BLaER1 (cell line): ENCODE measurements at regions not wholly inside any gene's neighbourhood (a gene's known extent, or its start where the extent isn't known, plus 50 kb on each side); places are given as distances from the start of the nearest gene placed in this dataset.

ENCODE experiments used
- H3K27ac ChIP-seq: shearing (Covaris generic); formaldehyde crosslinking; 2 replicates; pipeline ENCODE4 v1.8.1; 2022
- H3K27me3 ChIP-seq: shearing (Covaris generic); formaldehyde crosslinking; 2 replicates; pipeline ENCODE4 v1.8.1; 2022
- H3K36me3 ChIP-seq: shearing (Covaris generic); formaldehyde crosslinking; 2 replicates; pipeline ENCODE4 v1.8.1; 2022
- H3K4me1 ChIP-seq: shearing (Covaris generic); formaldehyde crosslinking; 2 replicates; pipeline ENCODE4 v1.8.1; 2022
- H3K4me2 ChIP-seq: shearing (Covaris generic); formaldehyde crosslinking; 2 replicates; pipeline ENCODE4 v1.8.1; 2022
- H3K4me3 ChIP-seq: shearing (Covaris generic); formaldehyde crosslinking; 2 replicates; pipeline ENCODE4 v1.8.1; 2022
- H3K9ac ChIP-seq: shearing (Covaris generic); formaldehyde crosslinking; 2 replicates; pipeline ENCODE4 v1.8.1; 2022
- H3K9me3 ChIP-seq: shearing (Covaris generic); formaldehyde crosslinking; 2 replicates; pipeline ENCODE4 v1.8.1; 2022
- H4K20me1 ChIP-seq: shearing (Covaris generic); formaldehyde crosslinking; 2 replicates; pipeline ENCODE4 v1.8.1; 2022
- Cebpa-rat ChIP-seq: shearing (Covaris generic); IDR thresholded peaks from 2 replicates; pipeline ENCODE4 v1.8.1; 2022

DNA sequence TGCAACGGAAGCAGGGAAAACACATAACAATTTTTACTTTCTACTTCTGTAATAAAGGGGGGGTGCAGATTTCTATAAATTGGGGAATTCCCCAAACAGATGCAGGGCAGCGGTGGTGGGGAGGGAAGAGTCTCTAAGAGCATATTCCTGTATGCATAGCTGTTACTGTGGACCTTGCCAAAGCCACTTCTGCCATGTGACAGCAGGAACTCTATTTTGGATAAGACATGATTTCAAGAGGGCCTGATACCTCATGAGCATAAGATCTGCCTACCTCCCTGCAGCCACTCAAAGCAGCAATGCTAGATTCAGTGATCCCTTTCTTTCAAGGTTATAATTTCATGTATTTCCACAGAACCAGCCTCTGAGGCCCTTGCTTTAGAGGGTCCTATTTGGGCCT is 86.2 kb upstream of the CNKSR3 start:
- H3K27me3 ChIP-seq: no peaks in the 10 kb centered on the region
- H3K4me1 ChIP-seq: no peaks in the 10 kb centered on the region
- H3K4me2 ChIP-seq: no peak overlapping the region
- H3K27ac ChIP-seq: no peak overlapping the region
- H3K9me3 ChIP-seq: no peaks in the 10 kb centered on the region
- H4K20me1 ChIP-seq: no peaks in the 10 kb centered on the region
- no peak for TF ChIP-seq Cebpa-rat
- H3K36me3 ChIP-seq: no peaks in the 10 kb centered on the region
- no peak overlapping the region for H3K9ac ChIP-seq
- no peak overlapping the region for H3K4me3 ChIP-seq

DNA sequence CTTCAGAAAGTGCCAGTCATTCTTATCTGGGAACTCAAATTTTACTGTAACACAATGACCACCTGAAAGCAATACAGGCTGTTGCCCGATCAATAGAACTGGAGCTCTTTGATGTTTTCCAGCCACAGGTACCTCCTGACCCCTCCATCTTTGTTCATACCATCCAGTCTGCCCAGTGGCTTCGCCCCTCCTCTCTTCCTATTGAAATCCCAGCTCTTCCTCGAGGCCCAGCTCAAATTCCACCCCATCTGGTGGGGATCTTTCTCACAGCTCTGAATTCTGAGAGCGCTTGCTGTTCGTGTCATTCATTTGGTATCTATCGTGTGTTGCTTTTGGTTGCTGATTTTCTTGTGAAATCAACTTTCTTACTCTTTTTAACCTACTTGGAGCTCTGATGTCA is 87.9 kb upstream of the CNKSR3 start:
- Histone ChIP-seq H3K9ac (no peak overlapping the region), H3K36me3 (no peaks in the 10 kb centered on the region), H3K27me3 (no peaks in the 10 kb centered on the region), H3K4me1 (no peaks in the 10 kb centered on the region), H3K27ac (no peak overlapping the region), H3K9me3 (no peaks in the 10 kb centered on the region), H3K4me3 (no peak overlapping the region), H3K4me2 (no peak overlapping the region), H4K20me1 (no peaks in the 10 kb centered on the region)
- no peak for TF ChIP-seq Cebpa-rat

DNA sequence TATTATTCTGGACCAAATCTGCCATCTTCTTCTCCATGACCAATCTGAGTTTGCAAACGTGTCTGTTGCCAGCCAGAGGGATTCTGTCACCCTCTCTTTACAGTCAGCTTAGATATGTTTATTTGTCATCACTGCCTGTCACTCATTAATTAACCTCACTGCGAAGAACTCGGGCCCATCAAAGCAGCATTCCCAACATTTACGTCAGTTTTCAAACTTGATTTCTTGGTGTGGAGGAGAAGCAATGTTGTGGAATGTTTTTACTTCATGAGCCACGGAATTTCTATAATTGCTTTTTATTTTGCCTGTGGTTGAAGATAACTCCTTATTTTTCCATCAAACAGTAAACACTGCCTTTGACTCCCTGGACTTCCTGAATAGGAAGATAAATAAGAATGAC is 91.8 kb upstream of the CNKSR3 start:
- no peak overlapping the region for H3K4me2 ChIP-seq
- no peaks in the 10 kb centered on the region for H3K9me3 ChIP-seq
- no peaks in the 10 kb centered on the region for H3K27me3 ChIP-seq
- peaks cover 11% of the 10 kb centered on the region for H3K4me1 ChIP-seq
- no peaks in the 10 kb centered on the region for H4K20me1 ChIP-seq
- H3K27ac ChIP-seq: no peak overlapping the region
- no peaks in the 10 kb centered on the region for H3K36me3 ChIP-seq
- TF ChIP-seq Cebpa-rat: no peak
- no peak overlapping the region for H3K4me3 ChIP-seq
- no peak overlapping the region for H3K9ac ChIP-seq

DNA sequence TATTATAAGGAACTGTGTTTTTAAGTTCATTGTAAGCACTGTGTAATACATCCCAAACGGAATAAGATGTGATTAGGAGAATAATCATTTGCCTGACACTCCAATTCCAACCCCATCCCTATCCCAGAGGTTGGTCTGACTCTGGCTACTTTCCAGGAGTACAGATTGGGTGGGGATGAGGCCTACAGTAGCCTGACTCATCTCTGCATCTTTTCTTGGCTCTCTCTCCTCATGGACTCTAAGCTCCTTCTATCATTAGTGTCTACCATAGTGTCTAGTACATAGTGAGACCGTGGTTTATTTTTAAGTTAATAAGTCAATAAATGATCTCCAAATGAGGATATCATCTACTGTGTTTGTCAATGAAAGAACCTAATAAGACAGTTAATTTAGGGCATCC is 92.2 kb upstream of the CNKSR3 start:
- Histone ChIP-seq H3K36me3 (no peaks in the 10 kb centered on the region), H3K4me1 (peaks cover 11% of the 10 kb centered on the region), H3K27ac (no peak overlapping the region), H3K9ac (no peak overlapping the region), H3K4me3 (no peak overlapping the region), H3K4me2 (no peak overlapping the region), H3K27me3 (no peaks in the 10 kb centered on the region), H3K9me3 (no peaks in the 10 kb centered on the region), H4K20me1 (no peaks in the 10 kb centered on the region)
- no peak for TF ChIP-seq Cebpa-rat

DNA sequence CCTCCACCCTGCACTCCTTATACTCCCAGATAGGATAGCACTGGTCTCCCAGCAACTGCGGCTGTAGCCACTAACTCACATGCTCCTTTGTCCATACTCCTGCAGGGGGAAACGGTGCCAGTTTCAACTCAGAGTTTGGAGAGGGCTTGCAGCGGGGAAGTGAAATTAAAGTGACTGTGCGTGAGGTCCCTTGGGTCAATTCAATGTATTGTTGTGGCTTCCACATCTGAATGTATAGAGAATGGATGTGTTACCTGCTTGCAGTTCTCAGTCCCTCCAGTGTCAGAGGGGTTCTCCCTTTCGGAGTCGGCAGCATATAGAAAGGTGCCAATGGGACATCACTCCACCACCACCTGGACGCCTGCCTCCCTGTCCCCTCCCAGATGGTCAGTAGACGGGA is 93.6 kb upstream of the CNKSR3 start:
- Histone ChIP-seq H3K27ac (no peak overlapping the region), H4K20me1 (no peaks in the 10 kb centered on the region)

DNA sequence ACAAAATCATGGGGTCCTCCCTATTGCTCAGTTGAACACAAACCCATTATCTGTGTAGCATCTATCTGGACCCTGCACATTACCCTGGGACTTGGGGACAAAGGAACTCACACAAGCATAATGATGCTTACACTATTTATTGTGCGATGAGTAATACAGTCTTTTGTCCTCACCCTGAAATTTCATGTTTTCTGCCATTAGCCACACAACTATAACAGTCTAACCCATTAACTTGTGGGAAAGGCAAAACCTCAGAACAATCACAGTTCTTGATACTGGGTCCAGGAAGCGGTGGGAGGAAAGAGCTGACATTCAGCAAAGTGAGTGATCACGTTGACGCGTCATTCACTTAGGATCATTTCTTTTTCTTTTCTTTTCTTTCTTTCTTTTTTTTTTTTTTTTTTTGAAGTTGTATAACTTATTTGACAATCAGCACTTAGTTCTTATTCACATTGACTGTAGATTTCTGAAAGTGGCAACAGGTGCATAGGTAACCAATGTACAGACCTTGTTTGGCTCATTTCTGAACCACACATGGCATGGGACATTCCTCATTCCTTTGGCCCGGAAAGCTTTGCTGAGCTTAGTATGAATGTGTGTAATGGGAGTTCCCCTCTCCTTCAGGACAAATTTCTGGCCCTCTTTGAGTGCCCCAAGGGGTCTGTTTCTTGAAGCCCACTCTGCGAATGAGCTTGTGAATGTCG is 94.8 kb upstream of the CNKSR3 start:
- H3K36me3 ChIP-seq: no peaks in the 10 kb centered on the region
- H3K9me3 ChIP-seq: no peaks in the 10 kb centered on the region
- peaks cover 11% of the 10 kb centered on the region for H3K4me1 ChIP-seq
- H4K20me1 ChIP-seq: no peaks in the 10 kb centered on the region
- H3K4me2 ChIP-seq: no peak overlapping the region
- H3K27me3 ChIP-seq: no peaks in the 10 kb centered on the region
- no peak overlapping the region for H3K27ac ChIP-seq
- TF ChIP-seq Cebpa-rat: no peak
- no peak overlapping the region for H3K9ac ChIP-seq
- no peak overlapping the region for H3K4me3 ChIP-seq

More for the DNA sequence above, 93.6 kb upstream of the CNKSR3 start:
- Histone ChIP-seq H3K4me1 (peaks cover 11% of the 10 kb centered on the region), H3K27me3 (no peaks in the 10 kb centered on the region), H3K4me3 (no peak overlapping the region), H3K9me3 (no peaks in the 10 kb centered on the region), H3K4me2 (peak overlapping the region; percentile 18), H3K9ac (no peak overlapping the region), H3K36me3 (no peaks in the 10 kb centered on the region)
- no peak for TF ChIP-seq Cebpa-rat

DNA sequence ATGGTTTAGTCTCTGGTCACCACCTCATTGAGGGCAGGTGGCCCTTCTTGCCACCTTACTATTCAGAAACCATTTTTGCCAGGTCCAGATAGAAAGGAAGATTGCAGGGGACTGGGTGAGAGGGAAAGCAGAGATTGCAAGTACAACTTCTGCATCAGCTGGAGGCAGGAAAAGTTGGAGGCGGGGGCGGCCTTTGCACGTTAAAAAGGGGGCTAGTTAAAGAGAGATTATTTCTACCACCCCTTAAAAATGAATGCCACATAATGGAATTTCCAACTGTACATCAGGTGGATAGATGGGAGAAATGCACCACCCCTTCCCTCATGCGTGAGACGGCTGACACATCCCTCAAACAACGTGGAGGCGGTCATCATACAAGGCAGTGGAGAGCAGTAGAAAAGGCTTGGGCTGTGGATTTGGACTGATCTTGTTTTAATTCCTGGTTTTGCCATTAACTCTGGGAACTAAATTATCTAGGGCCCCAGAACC is 95.4 kb upstream of the CNKSR3 start:
- no peak overlapping the region for H3K27ac ChIP-seq
- no peak overlapping the region for H3K4me3 ChIP-seq
- H3K4me1 ChIP-seq: peaks cover 11% of the 10 kb centered on the region
- H3K27me3 ChIP-seq: no peaks in the 10 kb centered on the region
- no peak for TF ChIP-seq Cebpa-rat
- no peaks in the 10 kb centered on the region for H3K9me3 ChIP-seq
- no peak overlapping the region for H3K9ac ChIP-seq
- no peaks in the 10 kb centered on the region for H3K36me3 ChIP-seq
- no peaks in the 10 kb centered on the region for H4K20me1 ChIP-seq
- H3K4me2 ChIP-seq: no peak overlapping the region

DNA sequence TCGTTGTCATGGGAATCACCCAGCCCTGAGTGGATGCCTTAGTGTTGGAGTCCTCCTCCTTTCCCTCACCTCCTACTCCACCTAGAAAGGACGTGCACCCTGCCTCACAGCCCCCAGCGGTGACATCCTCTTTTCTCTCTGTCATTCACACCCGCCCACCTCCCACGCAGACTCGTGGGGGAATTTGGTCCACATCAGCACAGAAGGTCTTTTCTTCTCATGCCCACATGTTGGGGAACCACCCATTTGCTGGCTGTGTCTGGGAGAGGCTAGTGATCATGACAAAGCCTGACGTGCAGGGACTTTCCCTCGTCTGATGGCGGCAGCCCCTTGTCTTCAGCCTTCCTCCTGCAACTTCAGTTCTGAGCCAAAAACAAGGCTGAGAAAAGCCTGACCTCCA is 96.0 kb upstream of the CNKSR3 start:
- H3K4me1 ChIP-seq: peaks cover 11% of the 10 kb centered on the region
- no peak overlapping the region for H3K9ac ChIP-seq
- no peaks in the 10 kb centered on the region for H3K27me3 ChIP-seq
- no peaks in the 10 kb centered on the region for H4K20me1 ChIP-seq
- H3K4me2 ChIP-seq: no peak overlapping the region
- no peaks in the 10 kb centered on the region for H3K36me3 ChIP-seq
- no peak overlapping the region for H3K4me3 ChIP-seq
- H3K9me3 ChIP-seq: no peaks in the 10 kb centered on the region
- H3K27ac ChIP-seq: no peak overlapping the region
- no peak for TF ChIP-seq Cebpa-rat

DNA sequence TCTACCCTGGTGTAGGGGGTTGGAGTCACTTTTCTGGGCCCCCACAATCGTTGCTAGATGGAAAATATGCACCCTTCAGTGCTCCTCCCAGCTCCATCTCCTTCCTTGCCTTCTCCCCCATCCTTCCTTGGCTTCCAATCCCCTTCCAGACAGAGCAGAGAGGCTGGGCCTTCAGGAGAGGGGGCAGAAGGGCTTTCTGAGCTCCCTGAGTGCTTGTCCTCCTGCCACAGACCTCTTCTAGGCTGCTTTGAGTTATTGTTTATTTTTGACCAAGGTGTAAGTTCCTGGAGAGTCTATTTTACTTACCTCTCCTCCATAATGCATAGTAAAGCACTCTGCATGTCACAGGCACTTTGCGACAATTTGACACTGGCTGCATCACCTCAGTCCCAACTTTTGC is 96.4 kb upstream of the CNKSR3 start:
- peaks cover 11% of the 10 kb centered on the region for H3K4me1 ChIP-seq
- no peak overlapping the region for H3K9ac ChIP-seq
- no peak overlapping the region for H3K4me3 ChIP-seq
- H3K27ac ChIP-seq: no peak overlapping the region
- no peaks in the 10 kb centered on the region for H3K27me3 ChIP-seq
- TF ChIP-seq Cebpa-rat: no peak
- H4K20me1 ChIP-seq: no peaks in the 10 kb centered on the region
- H3K36me3 ChIP-seq: no peaks in the 10 kb centered on the region
- no peaks in the 10 kb centered on the region for H3K9me3 ChIP-seq
- no peak overlapping the region for H3K4me2 ChIP-seq

DNA sequence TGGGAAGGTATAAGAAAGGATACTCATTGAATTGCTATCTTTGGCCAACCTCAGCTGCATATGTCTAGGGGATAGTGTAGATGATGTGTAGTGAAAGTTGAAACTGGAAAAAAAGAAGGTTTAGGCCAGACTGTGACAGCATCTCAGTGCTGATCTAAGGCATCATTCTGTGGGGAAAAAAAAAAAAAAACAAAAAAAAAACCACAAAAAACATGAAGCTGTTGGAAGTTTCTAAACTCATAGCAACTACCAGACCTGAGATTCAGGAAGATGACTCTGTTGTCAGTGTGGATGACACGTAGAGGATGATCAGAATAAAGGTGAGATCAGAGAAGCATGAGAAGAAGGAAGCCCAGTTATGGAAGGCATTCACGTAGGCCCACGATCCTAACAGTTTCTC is 100.8 kb upstream of the CNKSR3 start:
- Histone ChIP-seq H3K27me3 (no peaks in the 10 kb centered on the region), H3K4me3 (no peak overlapping the region), H3K27ac (no peak overlapping the region), H3K9ac (no peak overlapping the region), H3K9me3 (no peaks in the 10 kb centered on the region), H3K4me2 (no peak overlapping the region), H4K20me1 (no peaks in the 10 kb centered on the region), H3K36me3 (no peaks in the 10 kb centered on the region), H3K4me1 (no peaks in the 10 kb centered on the region)
- TF ChIP-seq Cebpa-rat: no peak

DNA sequence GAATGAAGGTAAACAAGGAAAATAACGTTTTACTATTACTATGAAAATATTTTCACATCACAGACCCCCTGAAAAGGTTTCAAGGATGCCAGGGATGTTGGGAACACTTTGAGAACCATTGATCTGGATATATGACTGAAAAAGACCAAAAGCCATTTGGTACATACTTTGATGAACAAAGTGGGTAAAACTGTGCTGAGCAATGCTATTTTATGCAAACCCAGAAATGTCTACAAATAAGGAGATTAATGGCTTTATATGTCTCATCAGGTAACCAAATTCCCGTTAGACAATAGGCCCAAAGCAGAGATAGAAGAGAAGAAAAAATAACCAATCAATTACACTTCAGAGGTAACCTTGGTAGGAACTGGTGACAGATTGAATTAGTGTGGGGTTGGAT is 101.4 kb upstream of the CNKSR3 start:
- no peak for TF ChIP-seq Cebpa-rat
- Histone ChIP-seq H4K20me1 (no peaks in the 10 kb centered on the region), H3K36me3 (no peaks in the 10 kb centered on the region), H3K9me3 (no peaks in the 10 kb centered on the region), H3K4me3 (no peak overlapping the region), H3K9ac (no peak overlapping the region), H3K27me3 (no peaks in the 10 kb centered on the region), H3K4me2 (no peak overlapping the region), H3K4me1 (no peaks in the 10 kb centered on the region), H3K27ac (no peak overlapping the region)
